WERI-Rb-1 (cell line): ENCODE measurements at regions not wholly inside any gene's neighbourhood (a gene's known extent, or its start where the extent isn't known, plus 50 kb on each side); places are given as distances from the start of the nearest gene placed in this dataset.
"Not testable (repeated sequence)": the region's sequence is repeated elsewhere in the genome, so short reads cannot be mapped to it uniquely, and the experiment has no call there.

Experiments used
- DNase-seq: peaks from one replicate; pipeline ENCODE4 v3.0.0-alpha.2; 2020
- H3K27ac ChIP-seq: fragments of 250-450 bp; sonication (Bioruptor Pico); 2 replicates; pipeline ENCODE4 v1.5.1; 2020; ENCODE audit warnings: mild to moderate bottlenecking, moderate library complexity
- H3K27me3 ChIP-seq: fragments of 250-450 bp; sonication (Bioruptor Pico); 2 replicates; pipeline ENCODE4 v1.5.1; 2021; ENCODE audit warnings: mild to moderate bottlenecking, low read depth, moderate library complexity; ENCODE audit not compliant: insufficient read depth, severe bottlenecking
- H3K36me3 ChIP-seq: fragments of 250-450 bp; sonication (Bioruptor Pico); 2 replicates; pipeline ENCODE4 v1.5.1; 2020; ENCODE audit warnings: mild to moderate bottlenecking, moderate library complexity
- H3K4me3 ChIP-seq: 2 replicates; pipeline ENCODE4 v1.5.1; 2011; ENCODE audit warnings: low read depth, mild to moderate bottlenecking, control low read depth, low read length
- H3K9me3 ChIP-seq: fragments of 250-450 bp; sonication (Bioruptor Pico); 2 replicates; pipeline ENCODE4 v1.5.1; 2021; ENCODE audit warnings: mild to moderate bottlenecking, moderate library complexity; ENCODE audit not compliant: severe bottlenecking
- TF ChIP-seq, protein P1 (sequence below): IDR thresholded peaks from 2 replicates; pipeline ENCODE4 v1.5.1; 2011; ENCODE audit warnings: low read depth, mild to moderate bottlenecking, control low read depth, inconsistent platforms, low read length

DNA sequence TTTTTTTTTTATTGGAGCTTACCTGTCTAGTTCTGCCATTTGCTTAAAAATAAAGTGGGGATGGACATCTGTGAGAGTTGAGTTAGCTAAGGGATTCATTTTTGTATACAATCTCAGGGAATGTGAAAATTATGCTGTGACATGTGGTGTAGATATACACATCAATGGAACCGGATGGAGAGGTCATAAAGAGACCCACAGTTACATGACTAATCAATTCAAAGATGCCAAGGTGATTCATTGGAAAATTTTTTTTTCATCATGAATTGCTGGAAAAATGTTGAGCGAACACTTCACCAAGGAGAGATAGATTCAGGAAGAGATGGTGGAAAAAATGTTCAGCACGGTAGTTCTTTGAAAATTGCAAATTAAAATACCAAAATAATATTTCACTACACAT is 605.4 kb upstream of the KIF2B start:
- no peak overlapping the region for H3K4me3 ChIP-seq
- no peak for DNase-seq
- H3K36me3 ChIP-seq, result no peaks in the 10 kb centered on the region
- peaks cover 15% of the 10 kb centered on the region for H3K9me3 ChIP-seq
- no peaks in the 10 kb centered on the region for H3K27me3 ChIP-seq
- TF ChIP-seq, protein P1, sequence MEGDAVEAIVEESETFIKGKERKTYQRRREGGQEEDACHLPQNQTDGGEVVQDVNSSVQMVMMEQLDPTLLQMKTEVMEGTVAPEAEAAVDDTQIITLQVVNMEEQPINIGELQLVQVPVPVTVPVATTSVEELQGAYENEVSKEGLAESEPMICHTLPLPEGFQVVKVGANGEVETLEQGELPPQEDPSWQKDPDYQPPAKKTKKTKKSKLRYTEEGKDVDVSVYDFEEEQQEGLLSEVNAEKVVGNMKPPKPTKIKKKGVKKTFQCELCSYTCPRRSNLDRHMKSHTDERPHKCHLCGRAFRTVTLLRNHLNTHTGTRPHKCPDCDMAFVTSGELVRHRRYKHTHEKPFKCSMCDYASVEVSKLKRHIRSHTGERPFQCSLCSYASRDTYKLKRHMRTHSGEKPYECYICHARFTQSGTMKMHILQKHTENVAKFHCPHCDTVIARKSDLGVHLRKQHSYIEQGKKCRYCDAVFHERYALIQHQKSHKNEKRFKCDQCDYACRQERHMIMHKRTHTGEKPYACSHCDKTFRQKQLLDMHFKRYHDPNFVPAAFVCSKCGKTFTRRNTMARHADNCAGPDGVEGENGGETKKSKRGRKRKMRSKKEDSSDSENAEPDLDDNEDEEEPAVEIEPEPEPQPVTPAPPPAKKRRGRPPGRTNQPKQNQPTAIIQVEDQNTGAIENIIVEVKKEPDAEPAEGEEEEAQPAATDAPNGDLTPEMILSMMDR, result no peak
- H3K27ac ChIP-seq, result no peak overlapping the region

GRCh38 chr17:53208935-53209334 is 613.8 kb upstream of the KIF2B start:
- H3K27me3 ChIP-seq, H3K36me3 ChIP-seq, H3K9me3 ChIP-seq, H3K4me3 ChIP-seq, DNase-seq, H3K27ac ChIP-seq: not testable (repeated sequence)

- Histone ChIP-seq H3K27me3 (no peaks in the 10 kb centered on the region), H3K36me3 (no peaks in the 10 kb centered on the region), H3K9me3 (no peaks in the 10 kb centered on the region), H3K27ac (no peak overlapping the region), H3K4me3 (no peak overlapping the region)
- DNase-seq, result no peak
- TF ChIP-seq, protein P1, result no peak
Measured at GRCh38 chr17:53193044-53193443, 629.7 kb upstream of the KIF2B start.

- TF ChIP-seq, protein P1, result no peak
- Histone ChIP-seq H3K4me3 (no peak overlapping the region), H3K27ac (no peak overlapping the region), H3K9me3 (no peaks in the 10 kb centered on the region), H3K36me3 (no peaks in the 10 kb centered on the region), H3K27me3 (no peaks in the 10 kb centered on the region)
- no peak for DNase-seq
Measured at GRCh38 chr17:53191878-53192277, 630.8 kb upstream of the KIF2B start.

DNA sequence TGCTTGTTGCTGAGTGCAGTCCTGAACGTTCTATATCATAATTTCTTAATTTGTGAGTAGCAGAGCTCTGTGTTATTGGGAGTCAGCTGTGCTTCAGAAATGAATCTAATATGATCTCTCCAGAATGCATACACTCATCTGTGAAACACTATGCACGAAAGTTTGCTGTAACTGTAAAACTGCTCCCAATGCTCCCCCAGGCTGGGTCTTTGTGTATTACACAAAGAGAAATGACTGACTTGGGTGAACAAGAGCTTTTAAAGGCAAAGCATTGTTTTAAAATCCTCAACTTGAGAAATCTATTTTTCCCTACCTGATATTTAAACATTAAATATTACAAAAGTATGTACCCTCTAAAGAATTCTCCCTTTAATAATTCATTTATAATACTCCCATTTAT is 636.7 kb upstream of the KIF2B start:
- Histone ChIP-seq H3K27me3 (no peaks in the 10 kb centered on the region), H3K9me3 (no peaks in the 10 kb centered on the region), H3K4me3 (no peak overlapping the region), H3K27ac (no peak overlapping the region), H3K36me3 (no peaks in the 10 kb centered on the region)
- DNase-seq, result no peak
- TF ChIP-seq, protein P1, result no peak

- Histone ChIP-seq H3K4me3 (no peak overlapping the region), H3K36me3 (no peaks in the 10 kb centered on the region), H3K27me3 (no peaks in the 10 kb centered on the region), H3K27ac (no peak overlapping the region), H3K9me3 (no peaks in the 10 kb centered on the region)
- no peak for DNase-seq
- TF ChIP-seq, protein P1, result no peak
Measured at GRCh38 chr17:53176629-53177028, 646.1 kb upstream of the KIF2B start.

DNA sequence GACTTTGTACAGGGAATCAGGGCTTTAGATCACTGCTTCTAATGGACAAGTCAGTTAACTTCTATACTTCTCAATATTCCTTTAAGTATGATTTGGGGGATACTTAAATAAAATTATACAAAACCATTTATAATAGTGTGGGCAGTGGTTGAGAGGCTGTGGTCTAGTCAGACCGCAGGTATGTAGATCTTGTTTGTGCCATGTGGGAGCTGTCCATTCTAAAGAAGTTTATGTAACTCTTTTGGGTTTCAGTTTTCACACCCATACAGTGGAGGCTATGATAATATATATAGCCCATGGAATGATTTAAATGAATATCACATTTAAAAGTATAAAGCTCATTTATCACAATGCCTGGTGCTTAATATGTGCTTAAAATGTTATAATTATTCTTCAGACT is 654.3 kb upstream of the KIF2B start:
- TF ChIP-seq, protein P1, result no peak
- no peak for DNase-seq
- no peak overlapping the region for H3K4me3 ChIP-seq
- no peaks in the 10 kb centered on the region for H3K27me3 ChIP-seq
- H3K27ac ChIP-seq, result no peak overlapping the region
- H3K36me3 ChIP-seq, result no peaks in the 10 kb centered on the region
- H3K9me3 ChIP-seq, result no peaks in the 10 kb centered on the region
